ENCODE measurements at regions not wholly inside any gene's neighbourhood (a gene's known extent, or its start where the extent isn't known, plus 50 kb on each side); places are given as distances from the start of the nearest gene placed in this dataset.

DNA sequence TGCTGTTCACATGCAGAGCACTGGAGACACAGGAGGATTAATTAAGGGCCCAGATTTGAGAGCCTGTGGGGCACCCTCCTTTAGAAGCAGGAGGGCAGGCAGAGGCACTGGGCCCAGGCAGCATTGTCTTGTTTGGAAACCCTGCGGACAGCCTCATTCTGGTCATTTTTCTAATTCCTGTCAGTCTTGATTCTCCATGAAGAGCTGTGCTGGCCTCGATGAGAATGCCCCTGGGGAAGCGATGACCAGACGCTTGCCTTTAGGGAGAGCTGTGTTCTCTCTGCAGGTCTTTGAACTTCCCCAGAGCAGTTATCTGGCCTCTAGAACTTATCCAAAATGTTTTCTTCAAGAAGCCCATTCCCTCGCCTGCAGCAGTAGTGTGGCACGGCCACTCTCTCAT is 117.8 kb upstream of the PTCH1 start:
- Histone ChIP-seq H3K27ac (no peak overlapping the region), H3K9me3 (no peaks in the 10 kb centered on the region), H3K4me3 (no peak overlapping the region), H3K27me3 (ENCODE audit: insufficient read depth in 3 of 3, low read length in 2 of 3) (peaks cover 0 to 12% (median 0%) of the 10 kb centered on the region in 3 donors), H3K4me1 (no peaks in the 10 kb centered on the region), H3K36me3 (ENCODE audit: insufficient read depth in 1 of 2, low read depth in 1 of 2) (no peaks in the 10 kb centered on the region)
- ATAC-seq (no peak), DNase-seq (no peak)
- WGBS, 3 donors, result 67 to 76% (median 69%) methylated on average over 6 of the region's 6 CpGs
- intact Hi-C loops (cut with DNase I), result no loop called here
- TF ChIP-seq, protein P1, sequence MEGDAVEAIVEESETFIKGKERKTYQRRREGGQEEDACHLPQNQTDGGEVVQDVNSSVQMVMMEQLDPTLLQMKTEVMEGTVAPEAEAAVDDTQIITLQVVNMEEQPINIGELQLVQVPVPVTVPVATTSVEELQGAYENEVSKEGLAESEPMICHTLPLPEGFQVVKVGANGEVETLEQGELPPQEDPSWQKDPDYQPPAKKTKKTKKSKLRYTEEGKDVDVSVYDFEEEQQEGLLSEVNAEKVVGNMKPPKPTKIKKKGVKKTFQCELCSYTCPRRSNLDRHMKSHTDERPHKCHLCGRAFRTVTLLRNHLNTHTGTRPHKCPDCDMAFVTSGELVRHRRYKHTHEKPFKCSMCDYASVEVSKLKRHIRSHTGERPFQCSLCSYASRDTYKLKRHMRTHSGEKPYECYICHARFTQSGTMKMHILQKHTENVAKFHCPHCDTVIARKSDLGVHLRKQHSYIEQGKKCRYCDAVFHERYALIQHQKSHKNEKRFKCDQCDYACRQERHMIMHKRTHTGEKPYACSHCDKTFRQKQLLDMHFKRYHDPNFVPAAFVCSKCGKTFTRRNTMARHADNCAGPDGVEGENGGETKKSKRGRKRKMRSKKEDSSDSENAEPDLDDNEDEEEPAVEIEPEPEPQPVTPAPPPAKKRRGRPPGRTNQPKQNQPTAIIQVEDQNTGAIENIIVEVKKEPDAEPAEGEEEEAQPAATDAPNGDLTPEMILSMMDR (IDR thresholded peaks at IDR 0.05), result no peak

DNA sequence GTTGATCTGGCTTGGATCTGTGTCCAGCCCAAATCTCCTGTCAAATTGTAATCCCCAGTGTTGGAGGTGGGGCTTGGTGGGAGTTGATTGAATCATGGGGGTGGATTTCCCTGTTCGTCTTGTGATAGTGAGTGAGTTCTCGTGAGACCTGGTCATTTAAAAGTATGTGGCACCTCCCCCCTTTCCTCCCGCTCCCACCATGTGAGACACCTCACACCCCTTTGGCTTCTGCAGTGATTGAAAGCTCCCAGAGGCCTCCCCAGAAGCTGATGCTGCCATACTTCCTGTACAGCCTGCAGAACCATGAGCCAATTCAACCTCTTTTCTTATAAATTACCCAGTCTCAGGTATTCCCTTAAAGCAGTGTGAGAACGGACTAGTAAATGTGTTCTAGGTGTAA is 117.3 kb upstream of the PTCH1 start:
- H3K27ac ChIP-seq, result no peak overlapping the region
- WGBS, 3 donors, result 72 to 79% (median 77%) methylated on average over 3 to 4 of the region's 4 CpGs
- intact Hi-C loops (cut with DNase I), result no loop called here
- ATAC-seq (no peak), DNase-seq (no peak)
- H3K27me3 ChIP-seq (ENCODE audit: insufficient read depth in 3 of 3, low read length in 2 of 3), result peaks cover 0 to 12% (median 0%) of the 10 kb centered on the region in 3 donors
- H3K4me1 ChIP-seq, result no peaks in the 10 kb centered on the region
- H3K4me3 ChIP-seq, result no peak overlapping the region
- no peaks in the 10 kb centered on the region for H3K9me3 ChIP-seq
- TF ChIP-seq, protein P1 (IDR thresholded peaks at IDR 0.05), result no peak
- no peaks in the 10 kb centered on the region for H3K36me3 ChIP-seq (ENCODE audit: insufficient read depth in 1 of 2, low read depth in 1 of 2)

DNA sequence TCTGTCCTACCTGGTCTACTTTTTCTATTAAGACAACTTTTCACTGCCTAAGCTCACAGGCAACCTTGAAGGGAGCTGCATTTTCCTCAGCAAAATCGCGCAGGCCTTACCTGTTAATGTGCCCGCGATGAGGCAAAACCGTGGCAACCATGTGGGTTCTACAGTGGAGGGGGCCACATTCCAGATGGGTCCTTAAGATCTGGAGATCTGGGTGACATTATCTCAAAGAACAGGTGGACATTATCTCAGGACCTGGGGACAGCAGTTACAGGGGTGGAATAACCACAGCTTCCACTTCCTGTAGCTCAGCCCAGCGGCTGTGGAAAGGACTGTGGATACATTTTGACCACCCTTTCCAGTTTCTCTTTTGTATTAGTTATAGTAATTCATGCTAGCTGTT is 112.8 kb upstream of the PTCH1 start:
- Histone ChIP-seq H3K27me3 (ENCODE audit: insufficient read depth in 3 of 3, low read length in 2 of 3) (peaks cover 0 to 12% (median 4%) of the 10 kb centered on the region in 3 donors), H3K27ac (no peak overlapping the region), H3K4me1 (no peaks in the 10 kb centered on the region), H3K4me3 (no peak overlapping the region), H3K9me3 (no peaks in the 10 kb centered on the region), H3K36me3 (ENCODE audit: insufficient read depth in 1 of 2, low read depth in 1 of 2) (no peaks in the 10 kb centered on the region)
- no peak for ATAC-seq
- intact Hi-C loops (cut with DNase I), result no loop called here
- no peak for DNase-seq
- WGBS, 3 donors, result 79 to 98% (median 95%) methylated on average over 6 of the region's 6 CpGs
- TF ChIP-seq, protein P1 (IDR thresholded peaks at IDR 0.05), result no peak

GRCh38 chr9:95627802-95628201 is 111.0 kb upstream of the PTCH1 start:
- Histone ChIP-seq H3K4me3 (no peak overlapping the region), H3K4me1 (no peaks in the 10 kb centered on the region), H3K27ac (no peak overlapping the region), H3K9me3 (no peaks in the 10 kb centered on the region), H3K36me3 (ENCODE audit: insufficient read depth in 1 of 2, low read depth in 1 of 2) (no peaks in the 10 kb centered on the region), H3K27me3 (ENCODE audit: insufficient read depth in 3 of 3, low read length in 2 of 3) (peaks cover 0 to 12% (median 4%) of the 10 kb centered on the region in 3 donors)
- DNase-seq (no peak), ATAC-seq (no peak)
- 34 to 38% (median 35%) methylated on average over 8 of the region's 8 CpGs for WGBS, 3 donors
- TF ChIP-seq, protein P1 (IDR thresholded peaks at IDR 0.05), result no peak
- intact Hi-C loops (cut with DNase I), result no loop called here

DNA sequence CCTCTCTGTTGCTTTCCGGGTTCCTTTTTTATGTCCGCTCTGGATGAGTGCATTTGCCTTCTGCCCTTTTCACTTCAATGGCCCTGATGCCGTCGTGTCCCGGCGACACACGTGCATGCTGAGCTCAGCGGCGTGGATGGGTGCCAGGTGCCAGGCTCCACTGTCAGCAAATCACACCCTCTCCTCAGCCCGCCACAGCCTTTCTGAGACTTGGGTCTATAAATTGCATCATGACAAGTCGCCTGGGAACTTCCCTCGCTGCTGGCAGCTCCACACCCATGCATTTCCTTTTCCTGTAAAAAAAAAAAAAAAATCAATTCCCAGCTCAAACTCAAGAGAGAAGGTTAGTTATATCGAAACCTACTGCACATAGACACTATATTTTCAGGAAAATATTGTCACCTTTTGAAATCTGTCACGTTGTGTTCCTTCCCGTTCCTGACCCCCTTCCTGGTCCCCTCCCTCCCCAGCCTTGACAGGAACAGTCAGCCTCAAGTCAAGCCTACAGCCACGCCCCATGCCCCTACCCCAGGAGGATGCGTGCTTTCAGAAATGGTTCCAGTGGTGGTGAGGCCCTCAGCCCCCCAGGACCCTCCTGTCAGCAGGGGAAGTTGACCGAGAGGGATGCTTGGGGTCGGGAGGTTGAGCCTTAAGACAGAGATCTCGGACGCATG is 110.3 kb upstream of the PTCH1 start:
- intact Hi-C loops (cut with DNase I), result no loop called here
- Histone ChIP-seq H3K4me1 (no peaks in the 10 kb centered on the region), H3K27ac (peak overlapping the region; percentile 15), H3K9me3 (no peaks in the 10 kb centered on the region), H3K4me3 (no peak overlapping the region), H3K27me3 (ENCODE audit: insufficient read depth in 3 of 3, low read length in 2 of 3) (peaks cover 0 to 12% (median 5%) of the 10 kb centered on the region in 3 donors), H3K36me3 (ENCODE audit: insufficient read depth in 1 of 2, low read depth in 1 of 2) (no peaks in the 10 kb centered on the region)
- TF ChIP-seq, protein P1 (IDR thresholded peaks at IDR 0.05), result no peak
- peak; percentile 56 to 81 for DNase-seq
- WGBS, 3 donors, result 51 to 54% (median 54%) methylated on average over 21 of the region's 21 CpGs
- peak in 3 of 4 donors; percentile 58 to 69 (median 61) for ATAC-seq
